BE2C (cell line): ENCODE measurements at regions not wholly inside any gene's neighbourhood (a gene's known extent, or its start where the extent isn't known, plus 50 kb on each side); places are given as distances from the start of the nearest gene placed in this dataset.

Source experiments
- DNase-seq: peaks from one replicate; pipeline ENCODE4 v3.0.0-alpha.2; 2020
- H3K27me3 ChIP-seq: fragments of 250-450 bp; sonication (Bioruptor Pico); 2 replicates; pipeline ENCODE4 v1.5.1; 2020; ENCODE audit warnings: mild to moderate bottlenecking
- H3K36me3 ChIP-seq: fragments of 250-450 bp; sonication (Bioruptor Pico); 2 replicates; pipeline ENCODE4 v1.5.1; 2020; ENCODE audit warnings: mild to moderate bottlenecking
- H3K4me1 ChIP-seq: fragments of 250-450 bp; sonication (Bioruptor Pico); 2 replicates; pipeline ENCODE4 v1.5.1; 2020
- H3K4me3 ChIP-seq: 2 replicates; pipeline ENCODE4 v1.5.1; 2011; ENCODE audit warnings: low read depth, low read length
- H3K9me3 ChIP-seq: fragments of 250-450 bp; sonication (Bioruptor Pico); 2 replicates; pipeline ENCODE4 v1.5.1; 2020
- TF ChIP-seq, protein P1 (sequence below): IDR thresholded peaks from 2 replicates; pipeline ENCODE4 v1.5.1; 2012; ENCODE audit warnings: mild to moderate bottlenecking, low read depth, low read length

DNA sequence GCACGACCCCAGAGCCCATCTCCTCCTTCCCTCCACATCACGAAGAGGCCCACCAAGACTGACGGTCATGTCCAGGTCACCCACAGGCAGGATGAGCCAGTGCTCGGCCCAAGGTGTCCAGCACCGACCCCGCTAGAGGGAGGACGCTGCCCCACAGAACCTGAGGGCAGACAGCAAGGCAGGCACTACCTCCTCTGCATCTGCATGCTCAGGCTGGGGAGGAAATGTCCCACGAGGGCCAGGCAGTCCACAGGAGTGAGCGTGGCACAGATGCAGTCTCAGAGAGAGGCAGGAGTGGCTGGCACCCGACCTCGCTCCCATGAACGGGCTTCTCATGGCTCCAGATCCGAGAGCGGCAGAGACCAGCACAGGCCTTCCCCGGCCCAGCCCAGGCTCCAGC lies 133.2 kb downstream of the TUBA3C start:
- no peak overlapping the region for H3K4me3 ChIP-seq
- peaks cover 5% of the 10 kb centered on the region; the same call in 1 of the 2 replicates for H3K9me3 ChIP-seq
- H3K4me1 ChIP-seq, result no peaks in the 10 kb centered on the region
- TF ChIP-seq, protein P1, sequence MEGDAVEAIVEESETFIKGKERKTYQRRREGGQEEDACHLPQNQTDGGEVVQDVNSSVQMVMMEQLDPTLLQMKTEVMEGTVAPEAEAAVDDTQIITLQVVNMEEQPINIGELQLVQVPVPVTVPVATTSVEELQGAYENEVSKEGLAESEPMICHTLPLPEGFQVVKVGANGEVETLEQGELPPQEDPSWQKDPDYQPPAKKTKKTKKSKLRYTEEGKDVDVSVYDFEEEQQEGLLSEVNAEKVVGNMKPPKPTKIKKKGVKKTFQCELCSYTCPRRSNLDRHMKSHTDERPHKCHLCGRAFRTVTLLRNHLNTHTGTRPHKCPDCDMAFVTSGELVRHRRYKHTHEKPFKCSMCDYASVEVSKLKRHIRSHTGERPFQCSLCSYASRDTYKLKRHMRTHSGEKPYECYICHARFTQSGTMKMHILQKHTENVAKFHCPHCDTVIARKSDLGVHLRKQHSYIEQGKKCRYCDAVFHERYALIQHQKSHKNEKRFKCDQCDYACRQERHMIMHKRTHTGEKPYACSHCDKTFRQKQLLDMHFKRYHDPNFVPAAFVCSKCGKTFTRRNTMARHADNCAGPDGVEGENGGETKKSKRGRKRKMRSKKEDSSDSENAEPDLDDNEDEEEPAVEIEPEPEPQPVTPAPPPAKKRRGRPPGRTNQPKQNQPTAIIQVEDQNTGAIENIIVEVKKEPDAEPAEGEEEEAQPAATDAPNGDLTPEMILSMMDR, result no peak
- no peak for DNase-seq
- no peaks in the 10 kb centered on the region for H3K27me3 ChIP-seq
- no peaks in the 10 kb centered on the region for H3K36me3 ChIP-seq

DNA sequence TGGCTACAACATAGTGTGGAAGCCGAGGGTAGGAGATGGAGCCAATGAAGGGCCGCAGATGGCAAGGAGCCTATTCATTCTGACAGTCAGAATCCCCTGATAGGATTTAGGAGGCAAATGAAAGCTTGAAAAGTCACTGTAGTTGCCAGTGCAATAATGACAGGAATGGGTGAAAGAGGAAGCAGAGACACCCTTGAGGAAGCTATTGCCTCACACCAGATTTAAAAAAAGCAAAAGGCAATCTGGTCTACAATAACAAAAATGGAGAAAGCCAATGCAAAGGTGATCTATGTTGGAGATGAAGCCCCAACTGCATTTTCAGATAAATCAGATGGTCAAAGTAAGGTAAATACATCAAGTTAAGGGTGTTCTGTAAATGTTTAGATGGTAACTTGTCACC lies 158.5 kb downstream of the TUBA3C start:
- Histone ChIP-seq H3K4me3 (no peak overlapping the region), H3K27me3 (no peaks in the 10 kb centered on the region), H3K9me3 (no peaks in the 10 kb centered on the region), H3K36me3 (no peaks in the 10 kb centered on the region), H3K4me1 (no peaks in the 10 kb centered on the region)
- TF ChIP-seq, protein P1, result no peak
- no peak for DNase-seq

DNA sequence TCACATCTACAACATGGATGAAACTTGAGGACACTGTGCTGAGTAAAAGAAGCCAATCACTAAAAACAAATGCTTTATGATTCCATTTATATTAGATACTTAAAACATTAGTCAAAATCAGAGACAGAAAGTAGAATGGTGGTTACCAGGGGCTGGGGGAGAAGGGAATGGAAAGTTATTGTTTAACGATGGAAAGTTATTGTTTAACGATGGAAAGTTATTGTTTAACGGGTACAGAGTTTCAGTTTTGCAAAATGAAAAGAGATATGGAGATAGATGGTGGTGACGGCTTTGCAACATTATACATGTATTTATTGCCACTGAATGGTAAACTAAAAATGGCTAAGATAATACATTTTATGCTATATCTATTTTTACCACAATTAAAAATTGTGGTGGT lies 160.6 kb downstream of the TUBA3C start:
- no peak overlapping the region for H3K4me3 ChIP-seq
- no peaks in the 10 kb centered on the region for H3K4me1 ChIP-seq
- H3K9me3 ChIP-seq, result no peaks in the 10 kb centered on the region
- no peak for DNase-seq
- TF ChIP-seq, protein P1, result no peak
- H3K27me3 ChIP-seq, result no peaks in the 10 kb centered on the region
- no peaks in the 10 kb centered on the region for H3K36me3 ChIP-seq

DNA sequence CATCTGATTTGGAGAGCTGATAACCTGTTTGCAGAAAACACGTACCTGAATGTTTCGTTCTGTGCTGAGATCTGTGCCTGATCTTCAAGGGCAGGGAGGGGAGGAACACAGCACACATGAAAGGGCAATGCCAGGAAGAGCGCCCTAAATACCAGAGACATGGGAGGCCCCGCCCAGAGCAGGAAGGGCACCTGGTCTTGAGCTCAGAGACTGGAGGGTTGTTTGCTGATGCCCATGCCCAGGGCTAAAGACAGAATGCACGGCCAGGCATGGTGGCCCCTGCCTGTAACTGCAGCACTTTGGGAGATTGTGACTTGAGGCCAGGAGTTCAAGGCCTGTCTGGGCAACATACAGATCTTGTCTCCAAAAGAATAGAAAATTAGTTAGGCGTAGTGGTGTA lies 183.2 kb downstream of the TUBA3C start:
- H3K27me3 ChIP-seq, result no peaks in the 10 kb centered on the region
- H3K4me3 ChIP-seq, result no peak overlapping the region
- no peaks in the 10 kb centered on the region; the same call in 1 of the 2 replicates for H3K9me3 ChIP-seq
- TF ChIP-seq, protein P1, result no peak
- DNase-seq, result no peak
- H3K4me1 ChIP-seq, result no peaks in the 10 kb centered on the region
- H3K36me3 ChIP-seq, result no peaks in the 10 kb centered on the region

DNA sequence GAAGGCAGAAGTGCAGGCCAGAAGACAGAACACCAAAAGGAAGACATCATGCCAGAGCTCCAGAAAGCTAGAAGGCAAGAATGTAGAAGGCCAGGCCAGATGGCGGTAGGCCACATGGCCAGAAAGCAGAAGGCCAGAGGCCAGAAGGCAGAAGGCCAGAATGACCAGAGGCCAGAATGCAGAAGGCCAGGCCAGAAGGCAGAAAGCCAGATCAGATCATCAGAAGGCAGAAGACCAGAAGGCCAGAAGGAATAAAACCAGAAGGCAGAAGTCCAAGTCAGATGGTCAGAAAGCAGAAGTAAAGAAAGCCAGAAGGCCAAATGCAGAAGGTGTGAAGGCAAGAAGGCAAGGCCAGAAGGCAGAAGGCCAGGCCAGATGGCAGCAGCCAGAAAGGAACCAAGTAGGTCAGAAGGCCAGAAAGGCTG lies 185.0 kb downstream of the TUBA3C start:
- H3K9me3 ChIP-seq, result no peaks in the 10 kb centered on the region; the same call in 1 of the 2 replicates
- TF ChIP-seq, protein P1, result no peak
- no peaks in the 10 kb centered on the region for H3K36me3 ChIP-seq
- no peak for DNase-seq
- H3K4me1 ChIP-seq, result no peaks in the 10 kb centered on the region
- H3K4me3 ChIP-seq, result no peak overlapping the region
- H3K27me3 ChIP-seq, result no peaks in the 10 kb centered on the region

DNA sequence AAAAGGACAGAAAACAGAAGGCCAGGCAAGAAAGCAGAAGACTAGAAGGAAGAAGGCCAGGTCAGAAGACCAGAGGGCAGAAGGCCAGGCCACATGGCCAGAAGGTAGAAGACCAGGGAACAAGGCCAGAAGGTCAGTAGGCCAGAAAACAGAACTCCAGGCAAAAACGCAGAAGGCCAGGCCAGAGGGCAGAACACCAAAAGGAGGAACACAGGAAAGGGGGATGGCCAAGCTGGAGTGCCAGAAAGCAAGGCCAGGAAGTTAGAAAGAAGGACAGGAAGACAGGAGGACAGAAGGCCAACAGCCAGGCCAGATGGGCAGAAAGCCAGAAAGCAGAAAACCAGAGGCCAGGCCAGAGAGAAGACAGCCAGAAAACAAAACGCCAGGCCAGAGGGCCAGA lies 185.4 kb downstream of the TUBA3C start:
- TF ChIP-seq, protein P1, result no peak
- Histone ChIP-seq H3K36me3 (no peaks in the 10 kb centered on the region), H3K4me3 (no peak overlapping the region), H3K9me3 (no peaks in the 10 kb centered on the region; the same call in 1 of the 2 replicates), H3K27me3 (no peaks in the 10 kb centered on the region), H3K4me1 (no peaks in the 10 kb centered on the region)
- DNase-seq, result no peak
